ENCODE measurements at regions not wholly inside any gene's neighbourhood (a gene's known extent, or its start where the extent isn't known, plus 50 kb on each side); places are given as distances from the start of the nearest gene placed in this dataset.

DNA sequence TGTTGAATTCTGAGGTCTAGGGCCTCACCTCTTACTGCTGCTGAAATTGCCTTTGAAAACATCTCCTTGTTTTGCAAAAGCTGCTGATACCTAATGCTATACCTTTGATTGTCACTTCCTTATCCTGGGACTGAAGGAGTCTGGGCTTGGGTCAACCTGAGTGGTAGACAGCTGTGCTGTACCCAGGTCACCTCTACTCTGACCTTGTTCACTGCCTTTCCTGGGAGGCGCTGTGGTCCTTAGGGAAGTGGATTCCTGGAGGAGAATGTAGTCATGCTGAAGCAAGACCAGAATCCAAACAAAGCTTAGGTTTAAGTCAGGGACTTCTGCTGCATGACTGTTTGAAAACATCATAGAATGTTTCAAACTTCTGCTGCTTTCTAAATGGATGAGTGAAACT is 191.4 kb downstream of the SNAPC1 start:
- no peak for DNase-seq

- no peak for DNase-seq
These were observed 192.1 kb downstream of the SNAPC1 start for GRCh38 chr14:61954306-61954705.

DNA sequence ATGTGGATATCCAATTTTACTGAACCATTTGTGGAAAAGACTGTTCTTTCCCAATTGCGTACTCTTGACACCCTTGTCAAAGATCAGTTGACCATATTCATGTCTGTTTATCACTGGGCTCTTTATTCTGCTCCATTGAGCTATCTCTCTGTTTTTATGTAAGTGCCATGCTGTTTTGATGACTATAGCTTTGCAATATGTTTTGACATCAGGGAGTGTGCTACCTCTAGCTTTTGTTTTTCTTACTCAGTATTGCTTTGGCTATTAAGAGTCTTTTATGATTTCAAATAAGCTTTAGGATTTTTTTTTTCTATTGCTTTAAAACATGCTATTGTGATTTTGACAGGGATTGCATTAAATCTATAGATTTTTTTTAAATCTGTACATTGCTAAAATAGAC is 194.3 kb downstream of the SNAPC1 start:
- no peak for DNase-seq

DNA sequence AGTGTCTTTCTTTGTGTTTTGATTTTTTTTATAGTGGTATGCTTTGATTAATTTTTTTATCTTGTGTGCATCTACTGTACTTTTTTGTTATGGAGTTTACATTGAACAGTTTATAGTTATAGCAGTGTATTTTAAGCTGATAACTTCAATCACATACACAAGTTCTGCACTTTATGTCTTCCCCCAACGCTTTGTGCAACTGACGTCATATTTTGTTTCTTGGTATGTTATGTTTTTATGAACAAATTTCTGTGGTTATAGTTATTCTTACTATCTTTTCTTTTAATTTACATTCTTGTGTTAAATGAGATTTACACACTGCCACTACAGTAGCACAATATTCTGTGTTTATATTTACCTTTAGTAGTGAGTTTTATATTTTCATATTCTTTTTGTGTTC is 197.1 kb downstream of the SNAPC1 start:
- DNase-seq, result no peak

- DNase-seq, result no peak
These were observed 199.1 kb downstream of the SNAPC1 start for GRCh38 chr14:61961369-61961768.

DNA sequence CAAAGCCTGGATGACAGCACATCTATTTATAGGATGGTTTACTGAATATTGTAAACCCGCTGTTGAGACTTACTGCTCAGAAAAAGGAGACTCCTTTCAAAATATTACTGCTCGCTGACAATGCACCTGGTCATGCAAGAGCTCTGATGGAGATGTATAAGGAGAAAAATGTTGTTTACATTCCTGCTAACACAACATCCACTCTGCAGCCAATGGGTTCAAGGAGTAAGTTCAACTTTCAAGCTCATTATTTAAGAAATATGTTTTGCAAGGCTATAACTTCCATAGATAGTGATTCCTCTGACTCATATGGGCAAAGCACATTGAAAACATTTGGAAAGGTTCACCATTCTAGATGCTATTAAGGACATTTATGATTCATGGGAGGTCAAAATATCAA is 201.7 kb downstream of the SNAPC1 start:
- no peak for DNase-seq

DNA sequence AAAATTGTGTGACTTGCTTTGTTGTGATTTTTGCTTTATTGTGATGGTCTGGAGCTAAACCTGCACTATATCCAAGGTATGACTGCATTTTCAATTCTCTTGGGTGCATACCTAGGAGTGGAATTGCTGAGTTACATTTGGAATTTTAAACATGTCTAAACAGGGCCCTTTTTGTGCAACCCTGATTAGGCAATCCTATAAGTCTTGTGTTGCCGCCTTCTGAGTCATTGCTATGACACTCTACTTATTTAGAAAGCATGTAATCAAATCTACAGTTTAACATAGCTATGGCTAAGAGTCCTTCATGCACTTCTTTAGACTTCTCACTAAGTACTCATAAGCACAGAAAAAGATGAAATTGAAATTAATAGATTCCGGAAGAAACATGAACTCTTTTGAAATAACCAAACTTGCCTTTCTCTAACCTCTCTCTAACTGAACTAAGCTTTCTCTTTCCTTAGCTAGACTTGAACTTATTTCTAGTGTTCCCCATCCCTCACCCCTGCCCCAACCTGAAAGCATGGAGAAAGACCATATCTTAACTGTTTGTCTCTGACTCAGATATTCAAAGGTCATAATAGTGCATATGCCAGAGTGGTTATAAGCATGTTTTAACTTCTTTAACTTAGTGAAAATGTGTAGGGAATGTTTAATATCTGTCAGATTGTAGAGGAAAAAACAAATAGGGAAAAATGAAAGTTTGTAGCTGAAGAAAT is 203.0 kb downstream of the SNAPC1 start:
- no peak for DNase-seq

DNA sequence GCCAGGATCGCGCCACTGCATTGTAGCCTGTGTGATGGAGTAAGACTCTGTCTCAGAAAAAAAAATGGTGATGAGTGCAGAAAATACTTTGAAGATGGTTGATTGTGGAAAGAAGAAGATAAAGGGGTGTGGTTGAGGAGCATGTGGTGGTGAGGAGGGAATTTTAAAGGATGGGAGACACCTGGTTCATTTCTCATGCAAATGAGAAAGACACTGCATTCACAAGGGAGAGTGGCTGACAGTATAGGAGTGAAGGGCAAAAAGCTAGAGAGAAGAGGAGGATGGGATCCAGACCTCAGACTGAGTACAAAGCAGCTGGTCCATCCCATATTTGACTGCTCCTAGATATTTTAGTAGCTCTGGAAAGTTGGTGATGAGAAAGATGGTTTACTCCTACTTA is 206.0 kb downstream of the SNAPC1 start:
- no peak for DNase-seq

GRCh38 chr14:61972711-61973110 is 210.5 kb downstream of the SNAPC1 start:
- no peak for DNase-seq

- DNase-seq, result no peak
These were observed 211.8 kb downstream of the SNAPC1 start for GRCh38 chr14:61973981-61974380.

GRCh38 chr14:61977217-61977616 is 215.0 kb downstream of the SNAPC1 start:
- no peak for DNase-seq

- DNase-seq, result no peak
These were observed 226.0 kb downstream of the SNAPC1 start for GRCh38 chr14:61988240-61988639.

- no peak for DNase-seq
These were observed 229.9 kb downstream of the SNAPC1 start for GRCh38 chr14:61992139-61992538.

GRCh38 chr14:61992926-61993325 is 230.7 kb downstream of the SNAPC1 start:
- no peak for DNase-seq

DNA sequence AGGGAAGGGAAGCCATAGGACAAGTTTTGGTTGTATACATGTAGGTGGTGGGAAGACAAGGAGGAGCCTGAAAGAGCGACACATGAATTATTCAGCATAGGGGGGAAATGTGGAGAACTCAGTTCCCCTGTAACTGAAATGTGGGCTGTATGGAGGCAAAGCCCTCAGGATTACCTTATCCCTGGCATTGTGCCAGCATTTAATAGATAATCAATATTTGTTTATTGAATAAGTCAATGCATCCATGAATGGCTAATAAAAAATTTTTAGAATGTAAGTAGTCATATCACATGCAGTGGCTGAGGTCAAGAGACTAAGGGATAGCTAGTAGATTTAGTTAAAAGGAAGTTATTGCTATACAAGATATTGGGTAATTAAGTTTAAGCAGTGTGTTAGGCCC is 232.4 kb downstream of the SNAPC1 start:
- no peak for DNase-seq

DNA sequence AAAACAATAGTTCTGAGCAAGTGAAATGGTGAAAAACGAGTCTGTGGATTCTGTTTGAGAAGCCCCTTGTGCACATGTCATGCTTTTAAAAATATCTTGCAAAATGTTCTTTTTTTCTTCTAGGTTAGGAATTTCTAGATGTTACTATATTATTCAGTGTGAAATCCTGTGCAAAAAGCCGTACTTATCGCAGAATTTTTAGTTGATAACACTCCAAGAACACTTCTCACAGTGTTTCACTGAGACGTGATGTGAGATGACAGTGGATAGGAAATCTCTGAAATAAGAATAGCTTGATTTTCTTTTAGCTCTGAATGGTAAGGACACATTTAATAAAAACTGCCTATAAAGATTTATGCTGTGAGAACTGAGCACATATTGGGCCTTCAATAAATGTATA is 234.5 kb downstream of the SNAPC1 start:
- DNase-seq, result no peak

- DNase-seq, result no peak
These were observed 234.9 kb downstream of the SNAPC1 start for GRCh38 chr14:61997161-61997560.

DNA sequence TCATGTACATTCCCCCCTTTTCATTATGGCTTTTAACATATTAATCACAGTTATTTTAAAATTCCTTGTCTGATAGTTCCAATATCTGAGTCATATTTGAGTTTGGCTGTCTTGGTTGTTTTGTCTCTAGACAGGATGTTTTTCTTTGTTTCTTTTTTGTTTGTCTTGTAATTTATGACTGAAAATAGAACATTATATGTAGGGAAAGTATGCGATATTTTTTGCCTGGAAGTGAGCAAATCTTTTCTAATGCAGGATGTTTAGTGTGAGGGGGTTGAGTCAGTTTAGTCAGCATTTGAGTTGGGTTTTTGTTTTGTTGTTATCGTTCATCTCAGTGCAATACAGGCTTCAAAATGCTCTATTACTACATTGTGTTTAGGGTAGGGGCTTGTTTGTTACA is 239.7 kb downstream of the SNAPC1 start:
- no peak for DNase-seq

- DNase-seq, result no peak
These were observed 240.4 kb downstream of the SNAPC1 start for GRCh38 chr14:62002642-62003041.

GRCh38 chr14:62003701-62004100 is 241.5 kb downstream of the SNAPC1 start:
- no peak for DNase-seq

DNA sequence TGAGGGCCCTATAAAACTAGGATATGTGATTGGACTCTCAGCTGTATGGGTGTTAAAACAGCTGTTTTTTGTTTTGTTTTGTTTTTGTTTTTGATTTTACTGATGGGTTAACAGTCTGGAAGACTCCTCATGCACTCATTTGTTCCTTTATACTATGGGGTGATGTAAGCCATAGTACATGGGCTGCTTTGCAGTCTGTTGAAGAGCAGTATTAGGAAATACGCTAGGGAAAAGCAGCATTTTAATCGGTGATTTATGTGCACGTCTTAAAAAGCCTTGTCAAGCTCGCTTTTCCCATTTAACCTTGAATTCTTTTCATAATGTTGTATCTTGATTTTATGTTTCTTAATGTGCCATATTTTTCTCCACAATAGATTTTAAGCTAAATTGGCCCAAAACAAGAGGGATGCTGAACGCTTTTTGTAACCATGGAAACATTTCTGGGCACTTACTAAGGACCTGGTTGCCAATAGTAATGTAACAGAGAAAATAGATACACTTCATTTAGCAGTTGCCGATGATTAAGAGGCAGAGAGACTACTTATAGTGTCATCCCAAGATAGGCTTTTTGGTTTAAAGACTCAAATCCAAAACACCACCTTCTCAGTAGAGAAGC is 244.0 kb downstream of the SNAPC1 start:
- no peak for DNase-seq

- no peak for DNase-seq
These were observed 253.0 kb downstream of the SNAPC1 start for GRCh38 chr14:62015243-62015642.

GRCh38 chr14:62015945-62016344 is 253.7 kb downstream of the SNAPC1 start:
- DNase-seq, result no peak

DNA sequence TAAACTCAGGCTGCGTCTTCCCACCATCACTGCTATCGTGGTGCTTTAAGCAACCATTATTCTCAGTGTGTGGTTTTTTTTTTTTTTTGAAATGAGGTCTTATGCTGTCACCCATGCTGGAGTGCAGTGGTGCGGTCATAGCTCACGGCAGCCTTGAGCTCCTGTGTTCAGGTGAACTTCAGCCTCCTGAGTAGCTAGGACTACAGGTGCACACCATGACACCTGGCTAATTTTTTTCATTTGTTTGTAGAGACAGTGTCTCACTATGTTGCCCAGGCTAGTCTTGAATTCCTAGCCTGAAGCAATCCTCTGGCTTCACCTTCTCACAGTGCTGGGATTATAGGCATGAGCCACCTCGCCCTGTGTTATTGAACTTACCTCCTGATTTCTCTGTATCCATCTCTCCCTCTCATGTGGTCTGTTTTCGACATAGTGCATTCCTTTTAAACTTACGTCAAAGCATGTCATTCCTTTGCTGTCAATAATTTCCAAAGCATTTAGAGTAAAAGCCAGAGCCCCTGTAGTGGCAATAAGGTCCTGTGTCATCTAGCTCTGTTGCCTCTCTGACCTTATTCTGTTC is 255.5 kb downstream of the SNAPC1 start:
- no peak for DNase-seq

DNA sequence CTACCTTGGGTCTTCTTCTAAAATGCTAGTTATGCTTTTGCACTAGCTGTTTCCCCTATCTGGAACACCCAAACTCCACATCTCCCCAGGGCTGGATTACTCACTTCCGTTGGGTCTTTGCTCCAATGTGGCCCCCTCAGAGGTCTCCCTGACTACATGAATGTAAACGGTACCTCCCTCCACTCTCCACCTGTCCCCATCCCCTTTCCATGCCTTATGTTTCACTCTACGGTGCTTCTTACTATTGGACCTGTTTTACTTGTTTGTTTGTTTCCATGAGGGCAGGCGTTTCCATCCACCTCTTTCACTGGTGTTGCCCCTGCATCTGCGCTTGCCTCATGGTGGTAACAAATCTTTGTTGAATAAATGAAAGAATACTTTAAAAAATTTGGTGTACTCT is 256.4 kb downstream of the SNAPC1 start:
- DNase-seq, result no peak

All from central memory CD4-positive, alpha-beta T cell (primary cell).